GM18517 (cell line): ENCODE measurements at regions not wholly inside any gene's neighbourhood (a gene's known extent, or its start where the extent isn't known, plus 50 kb on each side); places are given as distances from the start of the nearest gene placed in this dataset.
"Not testable (repeated sequence)": the region's sequence is repeated elsewhere in the genome, so short reads cannot be mapped to it uniquely, and the experiment has no call there.

Experiments
- ATAC-seq: cut with Tn5 transposase; IDR thresholded peaks from one replicate; pipeline ENCODE4 v1.9.1; 2021; ENCODE audit warnings: mild to moderate bottlenecking, moderate library complexity; ENCODE audit not compliant: unreplicated experiment

GRCh38 chr3:106488331-106488730 lies 619.5 kb upstream of the CBLB start:
- no peak for ATAC-seq

GRCh38 chr3:106491796-106492195 lies 623.0 kb upstream of the CBLB start:
- no peak for ATAC-seq

- ATAC-seq, result no peak
These were observed 639.6 kb upstream of the CBLB start for GRCh38 chr3:106508331-106508893.

- ATAC-seq, result no peak
These were observed 641.4 kb upstream of the CBLB start for GRCh38 chr3:106510206-106510605.

- no peak for ATAC-seq
These were observed 644.0 kb upstream of the CBLB start for GRCh38 chr3:106512846-106513245.

GRCh38 chr3:106514431-106514830 lies 645.6 kb upstream of the CBLB start:
- no peak for ATAC-seq

- ATAC-seq, result no peak
These were observed 649.7 kb upstream of the CBLB start for GRCh38 chr3:106518516-106518915.

GRCh38 chr3:106522397-106522796 lies 653.6 kb upstream of the CBLB start:
- no peak for ATAC-seq

- ATAC-seq, result no peak
These were observed 660.1 kb upstream of the CBLB start for GRCh38 chr3:106528932-106529331.

- no peak for ATAC-seq
These were observed 660.9 kb upstream of the CBLB start for GRCh38 chr3:106529738-106530137.

- ATAC-seq, result no peak
These were observed 661.6 kb upstream of the CBLB start for GRCh38 chr3:106530367-106530766.

GRCh38 chr3:106531771-106532329 lies 663.0 kb upstream of the CBLB start:
- ATAC-seq, result not testable (repeated sequence)

GRCh38 chr3:106533093-106533787 lies 664.4 kb upstream of the CBLB start:
- ATAC-seq, result no peak

GRCh38 chr3:106533788-106534160 lies 665.0 kb upstream of the CBLB start:
- ATAC-seq, result no peak

- ATAC-seq, result no peak
These were observed 665.4 kb upstream of the CBLB start for GRCh38 chr3:106534206-106534605.

- ATAC-seq, result no peak
These were observed 671.9 kb upstream of the CBLB start for GRCh38 chr3:106540743-106541142.

GRCh38 chr3:106542101-106542769 lies 673.4 kb upstream of the CBLB start:
- peak; percentile 71 for ATAC-seq

GRCh38 chr3:106552351-106553043 lies 683.7 kb upstream of the CBLB start:
- no peak for ATAC-seq

- ATAC-seq, result no peak
These were observed 691.7 kb upstream of the CBLB start for GRCh38 chr3:106560451-106560966.

- ATAC-seq, result peak; percentile 93
These were observed 697.5 kb upstream of the CBLB start for GRCh38 chr3:106566277-106566676.

- ATAC-seq, result no peak
These were observed 701.6 kb upstream of the CBLB start for GRCh38 chr3:106570426-106570825.
